ENCODE measurements at regions not wholly inside any gene's neighbourhood (a gene's known extent, or its start where the extent isn't known, plus 50 kb on each side); places are given as distances from the start of the nearest gene placed in this dataset.

GRCh38 chr5:81837667-81838306 is 86.9 kb upstream of the SSBP2 start:
- no peak for TF ChIP-seq BHLHE40 (IDR thresholded peaks at IDR 0.05; ENCODE audit: borderline replicate concordance)
- no peak for TF ChIP-seq FOXA1 (IDR thresholded peaks at IDR 0.05)
- no peak for TF ChIP-seq CTBP1 (IDR thresholded peaks at IDR 0.05; ENCODE audit: borderline replicate concordance)
- TF ChIP-seq ARNT (IDR thresholded peaks at IDR 0.05) = no peak
- no peak for TF ChIP-seq ZNF384 (IDR thresholded peaks at IDR 0.05)
- no peak for TF ChIP-seq SP1 (IDR thresholded peaks at IDR 0.05)
- no peak for TF ChIP-seq L3MBTL2 (conservative IDR thresholded peaks at IDR 0.05)
- TF ChIP-seq PKNOX1 (IDR thresholded peaks at IDR 0.05) = no peak
- TF ChIP-seq FOXM1 (IDR thresholded peaks at IDR 0.05; ENCODE audit: borderline replicate concordance) = no peak
- no peak for TF ChIP-seq LEF1 (IDR thresholded peaks at IDR 0.05; ENCODE audit: borderline replicate concordance)
- no peak for TF ChIP-seq FOXK2 (IDR thresholded peaks at IDR 0.05)
